OCI-LY7 (cell line): ENCODE measurements at regions not wholly inside any gene's neighbourhood (a gene's known extent, or its start where the extent isn't known, plus 50 kb on each side); places are given as distances from the start of the nearest gene placed in this dataset.
A peak's percentile ranks its signal among the peaks of the same experiment; 100 is the strongest.

Source experiments
- BruUV-seq: library from RNA; stranded (reverse); fragments of 400-500 nt; replicated peaks from 2 replicates; lab custom pipeline; 2021; lab: Mats Ljungman, UMichigan
- CTCF ChIA-PET: fragments of 300-600 bp; sonication (Branson Sonifier 250); formaldehyde crosslinking; loops from one replicate; lab custom pipeline; 2022; ENCODE audit warnings: antibody characterized with exemption; ENCODE audit not compliant: unreplicated experiment; lab: Charles Lee
- POLR2A ChIA-PET: fragments of 300-600 bp; sonication (Branson Sonifier 250); formaldehyde crosslinking; loops from one replicate; lab custom pipeline; 2022; ENCODE audit warnings: antibody characterized with exemption; lab: Charles Lee
- DNase-seq: peaks from one replicate; pipeline ENCODE4 v3.0.0-alpha.2; 2015; ENCODE audit warnings: low spot score
- H2AFZ ChIP-seq: fragments of 200-600 bp; sonication (generic), shearing (Covaris generic); 2 replicates; pipeline ENCODE4 v1.6.1; 2014; ENCODE audit warnings: mild to moderate bottlenecking, antibody characterized with exemption, low read length, moderate library complexity
- H3K27ac ChIP-seq: fragments of 200-600 bp; sonication (generic); 2 replicates; pipeline ENCODE4 v1.5.1; 2014; ENCODE audit warnings: mixed run types, low read depth, mild to moderate bottlenecking, moderate library complexity, low read length, inconsistent platforms; ENCODE audit not compliant: poor library complexity, severe bottlenecking
- H3K36me3 ChIP-seq: fragments of 200-600 bp; sonication (generic); 2 replicates; pipeline ENCODE4 v1.6.1; 2014; ENCODE audit warnings: mild to moderate bottlenecking, antibody characterized with exemption, low read length, moderate library complexity, mixed read lengths; ENCODE audit not compliant: insufficient read depth
- H3K4me1 ChIP-seq: fragments of 200-600 bp; sonication (generic); 2 replicates; pipeline ENCODE4 v1.5.1; 2014; ENCODE audit warnings: mild to moderate bottlenecking, low read length; ENCODE audit not compliant: insufficient read depth, poor library complexity, severe bottlenecking
- H3K4me2 ChIP-seq: fragments of 200-600 bp; sonication (generic); 2 replicates; pipeline ENCODE4 v1.6.1; 2014; ENCODE audit warnings: mild to moderate bottlenecking, low read length
- H3K4me3 ChIP-seq: fragments of 200-600 bp; sonication (generic); 2 replicates; pipeline ENCODE4 v1.5.1; 2014; ENCODE audit warnings: mild to moderate bottlenecking, low read depth, low read length; ENCODE audit not compliant: poor library complexity, severe bottlenecking
- H3K79me2 ChIP-seq: fragments of 200-600 bp; sonication (generic); 2 replicates; pipeline ENCODE4 v1.6.1; 2016; ENCODE audit warnings: low read depth, mild to moderate bottlenecking, low read length, moderate library complexity, mixed read lengths; ENCODE audit not compliant: insufficient read depth
- H3K9me2 ChIP-seq: fragments of 200-600 bp; sonication (generic); 2 replicates; pipeline ENCODE4 v1.6.1; 2016; ENCODE audit warnings: mild to moderate bottlenecking, low read length, mixed read lengths; ENCODE audit not compliant: insufficient read depth
- H3K9me3 ChIP-seq: fragments of 200-600 bp; sonication (generic); 2 replicates; pipeline ENCODE4 v1.6.1; 2014; ENCODE audit warnings: mild to moderate bottlenecking, mixed run types, low read length, mixed read lengths
- H4K20me1 ChIP-seq: fragments of 200-600 bp; sonication (generic); 2 replicates; pipeline ENCODE4 v1.6.1; 2014; ENCODE audit warnings: mild to moderate bottlenecking, antibody characterized with exemption, low read length, moderate library complexity, mixed read lengths; ENCODE audit not compliant: insufficient read depth
- CTCF ChIP-seq: fragments of 200-600 bp; sonication (generic); conservative IDR thresholded peaks from 2 replicates; pipeline ENCODE4 v1.5.1; 2014; ENCODE audit warnings: mild to moderate bottlenecking, antibody characterized with exemption, low read length, moderate library complexity, mixed read lengths
- EZH2phosphoT487 ChIP-seq: fragments of 200-600 bp; sonication (generic); IDR thresholded peaks from 2 replicates; pipeline ENCODE4 v1.6.1; 2018; ENCODE audit warnings: low read depth, borderline replicate concordance, mild to moderate bottlenecking, mixed run types, antibody characterized with exemption, low read length, moderate library complexity, mixed read lengths
- intact Hi-C: fragments of 100-400 bp; cut with micrococcal nuclease; formaldehyde crosslinking; loops from one replicate; pipeline ENCODE4 v1.10.0; 2022; ENCODE audit not compliant: unreplicated experiment

DNA sequence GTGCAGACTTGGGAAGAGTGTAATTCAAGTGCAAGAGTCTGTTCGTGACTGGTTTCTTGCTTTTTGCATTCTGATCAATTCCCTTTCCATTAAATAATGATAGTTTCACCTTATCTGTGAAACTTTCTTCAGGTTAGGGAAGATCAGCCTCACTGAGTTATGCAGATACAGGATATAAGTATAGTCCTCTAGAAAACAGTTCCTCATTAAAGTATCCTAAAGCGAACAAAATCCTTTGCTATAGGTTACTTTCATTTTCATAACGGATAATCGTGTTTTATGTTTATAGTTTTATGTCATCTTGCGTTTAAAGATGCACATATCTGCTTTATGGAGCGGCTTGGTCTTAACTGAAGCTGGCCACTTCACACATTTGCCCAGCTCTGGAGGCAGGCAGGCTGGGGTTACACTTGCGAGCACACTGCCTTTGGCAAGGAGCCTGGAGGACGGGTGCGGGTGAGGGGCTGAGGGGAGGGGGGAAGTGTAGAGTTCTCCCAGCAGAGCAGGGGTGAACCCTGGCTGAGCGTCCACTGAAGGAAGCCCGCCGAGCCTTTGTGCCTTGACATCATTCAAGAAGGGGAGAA, 123.5 kb upstream of the IFNGR1 start:
- Histone ChIP-seq H3K4me2 (peak overlapping the region; percentile 69), H3K4me3 (peak overlapping the region; percentile 56), H3K27ac (no peak overlapping the region), H3K36me3 (no peaks in the 10 kb centered on the region), H4K20me1 (no peaks in the 10 kb centered on the region), H3K4me1 (peaks cover 23% of the 10 kb centered on the region), H3K9me3 (no peaks in the 10 kb centered on the region), H3K79me2 (no peaks in the 10 kb centered on the region), H2AFZ (peak overlapping the region; percentile 98), H3K9me2 (no peaks in the 10 kb centered on the region)
- ChIA-PET CTCF (no interaction called here), POLR2A (interaction anchor here (0.6 to 1.6 kb wide), 4 partner anchors 12 to 101 kb away, joined by 3 to 4 read pairs (median 4); no protein-coding TSS in a partner anchor)
- BruUV-seq, result no TSS peak
- intact Hi-C loops, result loop anchor here (1.0 to 5.0 kb wide), 4 partner anchors 75 to 299 kb away; no protein-coding TSS in a partner anchor
- TF ChIP-seq EZH2phosphoT487, result no peak
- DNase-seq, result no peak

DNA sequence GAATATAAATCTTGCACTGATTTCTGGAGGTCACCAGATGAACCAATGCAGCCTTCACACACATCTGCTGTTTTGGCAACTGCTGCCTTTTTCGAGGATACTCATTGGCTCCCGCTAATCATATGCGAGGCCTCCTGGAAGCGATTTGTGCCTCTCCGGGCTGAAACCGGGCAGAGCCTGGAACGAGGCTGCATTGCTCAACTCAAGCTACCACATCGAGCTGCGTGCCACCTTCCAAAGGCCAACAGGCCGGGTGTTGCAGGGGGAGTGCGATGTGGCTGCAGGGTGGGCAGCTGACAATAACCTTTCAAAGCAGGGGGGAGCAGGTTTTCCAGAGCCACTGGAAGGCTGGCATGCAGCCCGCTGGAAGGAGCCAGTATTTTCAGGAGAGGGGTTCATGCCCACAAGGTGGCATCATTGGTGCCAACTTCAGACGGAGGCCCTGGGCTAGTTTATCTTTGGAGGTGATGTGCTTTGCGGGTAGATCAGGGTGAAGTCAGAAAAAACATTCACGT, 122.6 kb upstream of the IFNGR1 start:
- CTCF ChIA-PET, result no interaction called here
- Histone ChIP-seq H3K27ac (no peak overlapping the region), H4K20me1 (no peaks in the 10 kb centered on the region), H3K9me2 (no peaks in the 10 kb centered on the region), H3K36me3 (no peaks in the 10 kb centered on the region), H2AFZ (peak overlapping the region; percentile 98; the same call in 1 of the 2 replicates), H3K4me1 (peaks cover 23% of the 10 kb centered on the region), H3K4me2 (peak overlapping the region; percentile 69; the same call in 1 of the 2 replicates), H3K4me3 (no peak overlapping the region), H3K79me2 (no peaks in the 10 kb centered on the region), H3K9me3 (no peaks in the 10 kb centered on the region)
- DNase-seq, result peak; percentile 47
- POLR2A ChIA-PET, result interaction anchor here (0.6 to 1.6 kb wide), 3 partner anchors 93 to 314 kb away, joined by 3 to 4 read pairs (median 3); no protein-coding TSS in a partner anchor
- BruUV-seq, result no TSS peak
- intact Hi-C loops, result loop anchor here (1.0 to 5.0 kb wide), 4 partner anchors 76 to 300 kb away; no protein-coding TSS in a partner anchor
- TF ChIP-seq CTCF (peak; percentile 77), EZH2phosphoT487 (no peak)

DNA sequence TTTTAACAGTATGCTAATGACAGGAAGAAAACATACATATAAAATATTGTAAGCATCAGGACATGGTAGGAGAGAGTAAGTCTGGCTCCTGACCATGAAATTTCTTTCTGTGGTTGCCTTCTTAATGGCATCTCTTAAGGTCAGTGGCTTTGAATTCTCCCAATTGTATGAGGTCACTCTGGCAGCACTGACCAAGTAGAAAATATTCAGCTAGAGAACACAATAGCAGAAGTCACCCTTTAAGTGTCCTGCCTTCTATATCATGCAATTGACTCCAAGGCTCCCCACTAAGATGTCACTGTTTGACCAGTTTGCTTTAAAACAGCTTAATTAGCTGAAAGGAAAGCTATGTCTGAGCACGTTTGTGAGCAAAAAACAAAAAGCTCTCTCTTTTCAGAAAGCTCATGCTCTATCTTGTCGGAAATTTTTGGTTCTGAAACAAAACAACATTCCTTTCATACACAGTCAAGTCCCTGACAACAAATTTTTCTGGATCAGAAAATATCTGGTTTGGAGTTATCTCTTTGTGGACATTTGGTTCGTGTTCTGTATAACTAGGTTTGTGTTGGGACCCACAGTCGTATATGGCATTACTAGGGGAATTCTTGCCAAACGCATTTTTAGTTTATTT, 120.9 kb upstream of the IFNGR1 start:
- no TSS peak for BruUV-seq
- no peak overlapping the region for H3K27ac ChIP-seq
- no peaks in the 10 kb centered on the region for H3K9me2 ChIP-seq
- no peaks in the 10 kb centered on the region for H4K20me1 ChIP-seq
- intact Hi-C loops, result loop anchor here (5.0 kb wide), 2 partner anchors 77 to 92 kb away; no protein-coding TSS in a partner anchor
- no peaks in the 10 kb centered on the region for H3K9me3 ChIP-seq
- no peak overlapping the region for H3K4me2 ChIP-seq
- no peaks in the 10 kb centered on the region for H3K79me2 ChIP-seq
- H3K4me3 ChIP-seq, result no peak overlapping the region
- H3K36me3 ChIP-seq, result no peaks in the 10 kb centered on the region
- CTCF ChIA-PET, result interaction anchor here (0.6 kb wide), 1 partner anchor 295 kb away, joined by 3 read pairs; no protein-coding TSS in a partner anchor
- no peak for TF ChIP-seq CTCF
- TF ChIP-seq EZH2phosphoT487, result no peak
- peaks cover 21% of the 10 kb centered on the region for H3K4me1 ChIP-seq
- POLR2A ChIA-PET, result interaction anchor here (0.8 to 1.5 kb wide), 2 partner anchors 10 to 18 kb away, joined by 3 to 5 read pairs; no protein-coding TSS in a partner anchor
- no peak for DNase-seq
- no peak overlapping the region for H2AFZ ChIP-seq
